ENCODE measurements at regions not wholly inside any gene's neighbourhood (a gene's known extent, or its start where the extent isn't known, plus 50 kb on each side); places are given as distances from the start of the nearest gene placed in this dataset.
A peak's percentile ranks its signal among the peaks of the same experiment; 100 is the strongest.
"Not testable (repeated sequence)": the region's sequence is repeated elsewhere in the genome, so short reads cannot be mapped to it uniquely, and the experiment has no call there.

GRCh38 chr21:35159881-35160280 is 110.8 kb upstream of the RUNX1 start:
- Mint-ChIP-seq H3K27ac (no peak overlapping the region), H3K4me3 (no peak overlapping the region), H3K36me3 (ENCODE audit: low read depth) (peaks cover 3% of the 10 kb centered on the region), H3K27me3 (ENCODE audit: low read depth) (no peaks in the 10 kb centered on the region), H3K4me1 (ENCODE audit: low read depth) (peaks cover 3% of the 10 kb centered on the region), H3K9me3 (peaks cover 20% of the 10 kb centered on the region)
- DNase-seq: no peak
- intact Hi-C loops (cut with micrococcal nuclease): no loop called here
- CTCF ChIA-PET: interaction anchor here (1.6 kb wide), 1 partner anchor 10 kb away, joined by 5 read pairs; no protein-coding TSS in a partner anchor

GRCh38 chr21:35157374-35157773 is 108.3 kb upstream of the RUNX1 start:
- intact Hi-C loops (cut with micrococcal nuclease); H3K4me1 Mint-ChIP-seq (ENCODE audit: low read depth); DNase-seq; H3K4me3 Mint-ChIP-seq; CTCF ChIA-PET; H3K36me3 Mint-ChIP-seq (ENCODE audit: low read depth); H3K27ac Mint-ChIP-seq; H3K27me3 Mint-ChIP-seq (ENCODE audit: low read depth): not testable (repeated sequence)
- H3K9me3 Mint-ChIP-seq: peaks cover 20% of the 10 kb centered on the region

- CTCF ChIA-PET: no interaction called here
- intact Hi-C loops (cut with micrococcal nuclease): no loop called here
- no peaks in the 10 kb centered on the region for H3K27me3 Mint-ChIP-seq (ENCODE audit: low read depth)
- H3K4me1 Mint-ChIP-seq (ENCODE audit: low read depth): peaks cover 9% of the 10 kb centered on the region
- no peak for DNase-seq
- H3K4me3 Mint-ChIP-seq: no peak overlapping the region
- H3K9me3 Mint-ChIP-seq: peaks cover 20% of the 10 kb centered on the region
- H3K27ac Mint-ChIP-seq: no peak overlapping the region
- peaks cover 3% of the 10 kb centered on the region for H3K36me3 Mint-ChIP-seq (ENCODE audit: low read depth)
These were observed 107.5 kb upstream of the RUNX1 start for GRCh38 chr21:35156293-35157278.

GRCh38 chr21:35154788-35155187 is 105.7 kb upstream of the RUNX1 start:
- Mint-ChIP-seq H3K36me3 (ENCODE audit: low read depth) (peaks cover 3% of the 10 kb centered on the region), H3K4me1 (ENCODE audit: low read depth) (peaks cover 25% of the 10 kb centered on the region), H3K27ac (no peak overlapping the region), H3K27me3 (ENCODE audit: low read depth) (no peaks in the 10 kb centered on the region), H3K9me3 (peaks cover 19% of the 10 kb centered on the region), H3K4me3 (no peak overlapping the region)
- DNase-seq: no peak
- intact Hi-C loops (cut with micrococcal nuclease): no loop called here
- CTCF ChIA-PET: interaction anchor here (0.6 to 0.7 kb wide), 2 partner anchors 67 to 143 kb away, joined by 3 to 4 read pairs; no protein-coding TSS in a partner anchor

GRCh38 chr21:35153671-35154070 is 104.6 kb upstream of the RUNX1 start:
- no peak for DNase-seq
- H3K36me3 Mint-ChIP-seq (ENCODE audit: low read depth): peaks cover 3% of the 10 kb centered on the region
- peaks cover 19% of the 10 kb centered on the region for H3K9me3 Mint-ChIP-seq
- no peak overlapping the region for H3K27ac Mint-ChIP-seq
- peaks cover 34% of the 10 kb centered on the region for H3K4me1 Mint-ChIP-seq (ENCODE audit: low read depth)
- no peaks in the 10 kb centered on the region for H3K27me3 Mint-ChIP-seq (ENCODE audit: low read depth)
- intact Hi-C loops (cut with micrococcal nuclease): no loop called here
- CTCF ChIA-PET: interaction anchor here (0.6 to 0.7 kb wide), 2 partner anchors 219 to 461 kb away, joined by 3 read pairs; no protein-coding TSS in a partner anchor
- no peak overlapping the region for H3K4me3 Mint-ChIP-seq

GRCh38 chr21:35150562-35151226 is 101.6 kb upstream of the RUNX1 start:
- CTCF ChIA-PET: no interaction called here

GRCh38 chr21:35149698-35150097 is 100.6 kb upstream of the RUNX1 start:
- H3K9me3 Mint-ChIP-seq: no peaks in the 10 kb centered on the region
- no peaks in the 10 kb centered on the region for H3K36me3 Mint-ChIP-seq (ENCODE audit: low read depth)
- H3K4me3 Mint-ChIP-seq: no peak overlapping the region
- no peak for DNase-seq
- CTCF ChIA-PET: no interaction called here
- peak overlapping the region; percentile 91 for H3K27ac Mint-ChIP-seq
- intact Hi-C loops (cut with micrococcal nuclease): loop anchor here (1.0 to 2.0 kb wide), 4 partner anchors 10 to 99 kb away; no protein-coding TSS in a partner anchor
- peaks cover 62% of the 10 kb centered on the region for H3K4me1 Mint-ChIP-seq (ENCODE audit: low read depth)
- H3K27me3 Mint-ChIP-seq (ENCODE audit: low read depth): no peaks in the 10 kb centered on the region

More at GRCh38 chr21:35150562-35151226, 101.6 kb upstream of the RUNX1 start:
- intact Hi-C loops (cut with micrococcal nuclease): loop anchor here (1.0 to 2.0 kb wide), 4 partner anchors 11 to 100 kb away; no protein-coding TSS in a partner anchor
- no peaks in the 10 kb centered on the region for H3K9me3 Mint-ChIP-seq
- H3K36me3 Mint-ChIP-seq (ENCODE audit: low read depth): no peaks in the 10 kb centered on the region
- no peak for DNase-seq
- peak overlapping the region; percentile 91 for H3K27ac Mint-ChIP-seq
- H3K4me3 Mint-ChIP-seq: no peak overlapping the region
- H3K4me1 Mint-ChIP-seq (ENCODE audit: low read depth): peaks cover 52% of the 10 kb centered on the region
- H3K27me3 Mint-ChIP-seq (ENCODE audit: low read depth): no peaks in the 10 kb centered on the region

GRCh38 chr21:35147439-35147838 is 98.3 kb upstream of the RUNX1 start:
- Mint-ChIP-seq H3K9me3 (no peaks in the 10 kb centered on the region), H3K4me3 (no peak overlapping the region), H3K27ac (no peak overlapping the region), H3K36me3 (ENCODE audit: low read depth) (no peaks in the 10 kb centered on the region), H3K4me1 (ENCODE audit: low read depth) (peaks cover 62% of the 10 kb centered on the region), H3K27me3 (ENCODE audit: low read depth) (no peaks in the 10 kb centered on the region)
- intact Hi-C loops (cut with micrococcal nuclease): no loop called here
- CTCF ChIA-PET: interaction anchor here (1.7 kb wide), 1 partner anchor 9 kb away, joined by 7 read pairs; no protein-coding TSS in a partner anchor
- DNase-seq: no peak

- intact Hi-C loops (cut with micrococcal nuclease): no loop called here
- peaks cover 47% of the 10 kb centered on the region for H3K4me1 Mint-ChIP-seq (ENCODE audit: low read depth)
- H3K27me3 Mint-ChIP-seq (ENCODE audit: low read depth): no peaks in the 10 kb centered on the region
These were observed 96.6 kb upstream of the RUNX1 start for GRCh38 chr21:35145626-35146233.

GRCh38 chr21:35144978-35145377 is 95.9 kb upstream of the RUNX1 start:
- CTCF ChIA-PET: no interaction called here
- intact Hi-C loops (cut with micrococcal nuclease): no loop called here

More at GRCh38 chr21:35145626-35146233, 96.6 kb upstream of the RUNX1 start:
- no peaks in the 10 kb centered on the region for H3K36me3 Mint-ChIP-seq (ENCODE audit: low read depth)
- no peak overlapping the region for H3K4me3 Mint-ChIP-seq
- H3K9me3 Mint-ChIP-seq: peaks cover 2% of the 10 kb centered on the region
- DNase-seq: no peak
- CTCF ChIA-PET: no interaction called here
- no peak overlapping the region for H3K27ac Mint-ChIP-seq

GRCh38 chr21:35142036-35142815 is 93.1 kb upstream of the RUNX1 start:
- CTCF ChIA-PET: no interaction called here

More at GRCh38 chr21:35144978-35145377, 95.9 kb upstream of the RUNX1 start:
- no peak overlapping the region for H3K4me3 Mint-ChIP-seq
- peaks cover 2% of the 10 kb centered on the region for H3K9me3 Mint-ChIP-seq
- H3K27me3 Mint-ChIP-seq (ENCODE audit: low read depth): no peaks in the 10 kb centered on the region
- peaks cover 47% of the 10 kb centered on the region for H3K4me1 Mint-ChIP-seq (ENCODE audit: low read depth)
- no peaks in the 10 kb centered on the region for H3K36me3 Mint-ChIP-seq (ENCODE audit: low read depth)
- no peak for DNase-seq
- no peak overlapping the region for H3K27ac Mint-ChIP-seq

More at GRCh38 chr21:35142036-35142815, 93.1 kb upstream of the RUNX1 start:
- DNase-seq: no peak
- Mint-ChIP-seq H3K27me3 (ENCODE audit: low read depth) (no peaks in the 10 kb centered on the region), H3K9me3 (peaks cover 2% of the 10 kb centered on the region), H3K36me3 (ENCODE audit: low read depth) (no peaks in the 10 kb centered on the region), H3K27ac (no peak overlapping the region), H3K4me3 (no peak overlapping the region), H3K4me1 (ENCODE audit: low read depth) (peaks cover 45% of the 10 kb centered on the region)
- intact Hi-C loops (cut with micrococcal nuclease): no loop called here
